Effector CD4-positive, alpha-beta T cell (primary cell): ENCODE measurements at regions not wholly inside any gene's neighbourhood (a gene's known extent, or its start where the extent isn't known, plus 50 kb on each side); places are given as distances from the start of the nearest gene placed in this dataset.
"Not testable (repeated sequence)": the region's sequence is repeated elsewhere in the genome, so short reads cannot be mapped to it uniquely, and the experiment has no call there.

Source experiments
- DNase-seq: peaks from one replicate; pipeline ENCODE4 v3.0.0-alpha.2; 2020

DNA sequence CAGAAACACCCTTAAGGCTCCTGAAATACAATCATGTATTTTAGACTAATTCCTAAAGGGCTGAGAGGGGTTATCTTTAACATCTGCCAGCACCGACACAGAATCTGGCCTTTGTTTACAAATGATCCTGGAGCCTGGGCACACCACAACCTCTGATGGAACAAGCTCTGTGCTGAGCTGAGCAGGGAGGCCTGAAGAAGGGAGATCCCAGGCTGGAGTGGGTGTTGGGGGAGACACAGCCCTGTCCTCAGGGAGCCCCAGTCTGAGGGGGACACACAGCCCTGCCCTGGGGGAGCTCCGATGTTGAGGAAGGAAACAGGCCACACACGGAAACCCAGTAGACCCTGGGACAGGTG, 130.5 kb downstream of the VEGFA start:
- no peak for DNase-seq

GRCh38 chr6:43899830-43900229, 129.8 kb downstream of the VEGFA start:
- no peak for DNase-seq

DNA sequence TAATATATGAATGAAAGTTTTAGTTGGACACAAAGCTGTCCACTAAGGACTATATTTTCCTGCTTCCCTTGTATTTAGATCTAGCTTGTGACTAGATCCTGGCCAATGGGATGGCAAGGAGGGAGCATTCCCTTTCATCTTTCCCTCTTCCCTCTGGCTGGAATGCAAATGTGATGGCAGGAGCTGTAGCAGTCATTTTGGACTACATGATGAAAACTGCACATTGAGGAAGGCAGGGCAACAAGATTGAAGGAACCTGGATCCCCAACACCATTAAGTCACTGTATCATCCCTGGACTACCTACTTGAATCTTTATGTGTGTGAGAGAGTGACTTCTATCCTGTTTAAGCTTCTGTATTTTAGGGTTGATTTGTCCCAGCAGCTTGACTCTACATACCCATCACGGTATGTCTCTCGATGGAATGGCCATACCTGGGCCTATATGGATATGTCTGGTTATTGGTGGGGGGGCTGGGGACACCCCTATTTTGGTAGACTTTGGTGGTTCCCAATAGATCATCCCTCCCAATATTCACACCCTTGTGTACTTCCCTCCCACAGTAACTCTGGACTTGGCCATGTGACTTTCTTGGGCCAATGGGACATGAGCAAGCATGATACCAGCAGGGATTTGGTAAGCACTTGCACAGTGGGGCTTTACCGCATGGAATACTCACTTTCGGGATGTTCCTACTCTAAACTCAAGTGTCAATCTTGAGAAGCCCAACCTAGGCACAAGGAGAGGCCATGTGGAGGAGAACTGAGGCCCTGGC, 128.5 kb downstream of the VEGFA start:
- DNase-seq: no peak

GRCh38 chr6:43897571-43898302, 127.7 kb downstream of the VEGFA start:
- no peak for DNase-seq

GRCh38 chr6:43896329-43897255, 126.6 kb downstream of the VEGFA start:
- DNase-seq: no peak

GRCh38 chr6:43895656-43896328, 125.8 kb downstream of the VEGFA start:
- DNase-seq: no peak

GRCh38 chr6:43893073-43893472, 123.1 kb downstream of the VEGFA start:
- DNase-seq: no peak

GRCh38 chr6:43891072-43891870, 121.3 kb downstream of the VEGFA start:
- no peak for DNase-seq

DNA sequence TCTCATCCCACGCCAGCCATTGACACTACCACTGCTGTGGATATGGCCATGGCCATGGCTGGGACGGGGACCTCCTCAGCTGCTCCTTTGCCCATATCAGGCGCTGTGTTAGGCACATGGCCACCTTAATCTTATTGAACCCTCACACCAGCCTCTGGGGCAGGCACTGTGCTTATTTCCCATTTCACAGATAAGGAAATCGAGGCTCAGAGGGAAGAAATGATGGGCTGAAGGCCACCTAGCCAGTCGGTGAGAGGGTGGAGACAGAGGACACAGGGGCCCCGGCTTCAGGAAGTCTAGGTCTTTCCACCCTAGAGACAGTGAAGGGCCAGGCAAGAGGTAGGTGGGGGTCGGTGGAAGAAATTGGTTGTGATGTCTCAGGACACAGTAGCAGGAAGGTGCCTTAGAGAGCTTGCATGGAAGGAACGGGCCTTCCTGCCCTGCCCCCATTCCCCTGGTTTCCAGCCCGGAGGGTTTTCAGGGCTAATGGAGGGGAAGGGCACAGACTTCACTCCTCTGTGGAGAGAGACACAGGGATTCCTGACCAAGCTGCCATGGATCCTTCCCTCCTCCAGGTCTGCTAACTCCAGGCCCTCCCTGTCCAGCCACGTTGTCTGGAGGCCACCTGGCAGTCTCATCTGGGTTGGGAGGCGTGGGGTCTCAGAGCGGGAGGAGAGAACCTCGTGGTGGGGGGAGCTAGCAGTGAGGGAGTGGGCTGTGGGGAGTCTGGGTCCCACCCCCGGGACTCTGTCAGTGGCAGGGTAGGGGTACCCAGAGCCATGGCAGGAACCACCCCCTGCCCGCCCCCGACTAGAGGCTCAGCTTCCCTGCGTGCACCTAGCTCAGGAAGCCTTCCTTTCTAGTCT, 120.4 kb downstream of the VEGFA start:
- no peak for DNase-seq

DNA sequence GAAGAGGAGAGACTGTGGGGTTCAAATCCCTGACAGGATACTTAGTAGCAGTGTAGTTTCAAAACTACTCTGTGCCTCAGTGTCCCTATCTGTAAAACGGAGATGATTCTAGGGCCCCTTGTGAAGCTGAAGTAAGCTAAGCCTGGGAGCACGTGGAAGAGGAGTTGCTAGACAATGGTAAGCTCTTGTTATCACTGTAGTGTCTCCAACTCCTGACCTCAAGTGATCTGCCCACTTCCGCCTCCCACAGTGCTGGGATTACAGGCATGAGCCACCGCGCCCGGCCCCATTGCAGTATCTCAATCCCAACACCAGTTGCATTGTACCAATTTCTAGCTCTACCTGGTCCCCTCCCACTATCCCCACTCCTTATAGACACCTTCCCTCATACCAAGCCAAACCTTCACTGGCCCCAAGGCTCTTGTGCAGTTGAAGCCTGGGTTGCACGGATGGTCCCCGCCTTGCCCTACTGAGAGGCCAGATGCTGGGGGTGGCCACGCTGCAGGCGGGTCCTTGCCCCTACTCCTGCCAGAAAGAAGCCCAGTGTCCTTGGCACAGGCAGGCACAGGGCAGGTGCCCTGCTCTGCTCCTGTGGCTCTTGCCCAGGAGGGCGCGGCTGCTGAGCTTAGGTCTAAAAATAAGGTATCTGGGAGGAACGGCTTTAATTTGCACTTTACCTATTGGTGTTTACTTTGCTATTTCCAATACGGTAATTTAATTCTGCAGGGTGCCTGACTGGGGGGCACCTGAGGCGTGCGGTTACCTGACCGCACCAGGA, 118.1 kb downstream of the VEGFA start:
- no peak for DNase-seq

DNA sequence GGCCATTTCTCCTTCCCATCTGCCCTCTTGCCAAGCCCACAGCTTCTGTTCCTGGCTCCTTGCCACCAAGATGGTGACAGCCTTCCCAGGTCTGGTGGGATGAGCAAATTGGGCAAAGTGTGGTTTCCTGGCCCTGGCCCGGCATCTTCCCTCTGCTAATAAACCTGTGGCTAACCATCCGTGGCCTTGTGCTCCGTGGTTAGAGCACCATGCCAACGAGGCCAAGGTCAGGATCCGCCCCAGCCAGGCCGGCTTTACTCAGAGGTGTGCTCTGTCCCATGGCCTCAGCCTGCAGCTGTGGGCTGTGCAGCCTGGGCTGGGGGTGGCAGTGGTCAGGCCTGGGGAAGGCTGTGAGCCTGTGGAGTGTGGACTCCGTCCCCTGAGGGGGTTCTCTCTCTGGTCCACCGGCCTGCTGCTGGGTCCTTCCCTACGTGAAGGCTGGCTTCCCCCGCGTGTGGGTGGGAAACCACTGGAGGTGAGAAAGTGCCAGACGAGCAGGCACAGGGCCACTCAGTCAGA, 117.4 kb downstream of the VEGFA start:
- DNase-seq: no peak

- DNase-seq: no peak
Observed at GRCh38 chr6:43886717-43887339, 116.8 kb downstream of the VEGFA start.

GRCh38 chr6:43886067-43886461, 116.1 kb downstream of the VEGFA start:
- no peak for DNase-seq

- no peak for DNase-seq
Observed at GRCh38 chr6:43885399-43886066, 115.5 kb downstream of the VEGFA start.

DNA sequence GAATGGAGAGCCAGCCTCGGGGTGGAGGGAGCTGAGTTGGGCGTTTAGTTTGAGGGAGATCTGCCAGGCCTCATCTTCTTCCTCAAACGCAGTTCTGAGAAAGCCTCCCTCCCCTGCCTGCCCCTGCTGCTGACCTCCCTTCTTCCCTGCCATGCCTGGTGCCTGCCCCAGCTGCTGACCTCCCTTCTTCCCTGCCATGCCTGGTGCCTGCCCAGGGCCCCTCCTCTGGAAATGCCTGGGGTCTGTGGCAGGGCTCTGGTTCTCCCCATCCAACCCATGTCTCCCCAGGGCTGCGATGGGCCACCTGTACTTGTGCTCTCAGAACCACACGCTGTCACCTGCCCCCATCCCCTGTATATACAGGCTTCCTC, 114.6 kb downstream of the VEGFA start:
- no peak for DNase-seq

GRCh38 chr6:43883847-43884651, 114.0 kb downstream of the VEGFA start:
- no peak for DNase-seq

DNA sequence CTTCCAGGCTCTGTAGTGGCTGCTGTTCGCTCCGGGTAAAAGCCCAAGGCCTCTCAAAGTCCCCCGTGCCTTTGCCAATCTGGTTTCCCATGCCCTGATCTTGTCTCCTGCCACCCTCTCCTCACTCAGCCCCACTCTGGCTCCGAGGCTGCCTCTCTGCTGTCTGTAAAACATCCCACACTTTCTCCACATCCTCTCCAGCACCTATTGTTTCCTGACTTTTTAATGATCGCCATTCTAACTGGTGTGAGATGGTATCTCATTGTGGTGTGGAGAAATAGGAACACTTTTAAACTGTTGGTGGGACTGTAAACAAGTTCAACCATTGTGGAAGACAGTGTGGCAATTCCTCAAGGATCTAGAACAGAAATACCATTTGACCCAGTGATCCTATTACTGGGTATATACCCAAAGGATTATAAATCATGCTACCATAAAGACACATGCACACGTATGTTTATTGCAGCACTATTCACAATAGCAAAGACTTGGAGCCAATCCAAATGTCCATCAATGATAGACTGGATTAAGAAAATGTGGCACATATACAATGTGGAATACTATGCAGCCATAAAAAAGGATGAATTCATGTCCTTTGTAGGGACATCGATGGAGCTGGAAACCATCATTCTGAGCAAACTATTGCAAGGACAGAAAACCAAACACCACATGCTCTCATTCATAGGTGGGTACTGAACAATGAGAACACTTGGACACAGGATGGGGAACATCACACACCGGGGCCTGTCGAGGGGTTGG, 112.9 kb downstream of the VEGFA start:
- not testable (repeated sequence) for DNase-seq
